Common myeloid progenitor, CD34-positive (primary cell): ENCODE measurements at regions not wholly inside any gene's neighbourhood (a gene's known extent, or its start where the extent isn't known, plus 50 kb on each side); places are given as distances from the start of the nearest gene placed in this dataset.

Source experiments
- CTCF ChIA-PET: fragments of 350-600 bp; sonication (Branson Sonifier 250); formaldehyde crosslinking; loops from one replicate; lab custom pipeline; 2021; ENCODE audit warnings: antibody characterized with exemption; lab: Charles Lee
- POLR2A ChIA-PET: fragments of 350-600 bp; sonication (Branson Sonifier 250); formaldehyde crosslinking; loops from one replicate; lab custom pipeline; 2021; ENCODE audit warnings: antibody characterized with exemption; lab: Charles Lee
- DNase-seq, 3 donors: peaks; one replicate each; pipeline versions ENCODE4 v3.0.0 to v3.0.0-alpha.2; 2013
- H3K27ac ChIP-seq, 2 experiments: 1 replicate in 1 of 2; 2 replicates in 1 of 2; pipeline ENCODE4 v1.7.0; 2013; ENCODE audit warnings: inconsistent platforms in 2 of 2, low read length in 2 of 2, mild to moderate bottlenecking in 2 of 2, low read depth in 1 of 2, moderate library complexity in 1 of 2; ENCODE audit not compliant: severe bottlenecking in 2 of 2, insufficient read depth in 1 of 2, poor library complexity in 1 of 2
- H3K27me3 ChIP-seq, 5 experiments: replicated peaks in 2 of 5; 1 replicate in 3 of 5; 2 replicates in 2 of 5; pipeline versions ENCODE4 v1.6.1 to v1.7.0; 2013; ENCODE audit warnings: low read length in 4 of 5, mild to moderate bottlenecking in 2 of 5, moderate library complexity in 2 of 5, inconsistent platforms in 1 of 5; ENCODE audit not compliant: insufficient read depth in 5 of 5, control insufficient read depth in 4 of 5
- H3K36me3 ChIP-seq, 4 experiments: 1 replicate in 2 of 4; 2 replicates in 2 of 4; pipeline versions ENCODE4 v1.6.1 to v1.7.0; 2013; ENCODE audit warnings: low read length in 3 of 4, control low read depth in 1 of 4, mild to moderate bottlenecking in 1 of 4; ENCODE audit not compliant: control insufficient read depth in 4 of 4, insufficient read depth in 4 of 4
- H3K4me1 ChIP-seq, 4 experiments: 1 replicate in 3 of 4; 2 replicates in 1 of 4; pipeline versions ENCODE4 v1.6.1 to v1.7.1; 2013; ENCODE audit warnings: low read length in 3 of 4, mild to moderate bottlenecking in 3 of 4, control low read depth in 1 of 4, inconsistent platforms in 1 of 4, moderate library complexity in 1 of 4; ENCODE audit not compliant: control insufficient read depth in 4 of 4, insufficient read depth in 4 of 4; ENCODE audit errors: control extremely low read depth in 1 of 4
- H3K4me3 ChIP-seq, 7 experiments: 1 replicate in 4 of 7; 2 replicates in 3 of 7; pipeline versions ENCODE4 v1.5.1 to v1.7.0; 2013; ENCODE audit warnings: mild to moderate bottlenecking in 7 of 7, low read length in 6 of 7, moderate library complexity in 6 of 7, inconsistent platforms in 2 of 7, low read depth in 2 of 7, control low read depth in 1 of 7; ENCODE audit not compliant: insufficient read depth in 4 of 7, control insufficient read depth in 1 of 7; ENCODE audit errors: extremely low read depth in 1 of 7
- H3K9me3 ChIP-seq, 5 experiments: 1 replicate in 4 of 5; 2 replicates in 1 of 5; pipeline versions ENCODE4 v1.6.1 to v1.7.1; 2013; ENCODE audit warnings: low read length in 4 of 5, mild to moderate bottlenecking in 2 of 5, inconsistent platforms in 1 of 5, low read depth in 1 of 5, moderate library complexity in 1 of 5; ENCODE audit not compliant: control insufficient read depth in 4 of 5, insufficient read depth in 2 of 5; ENCODE audit errors: control extremely low read depth in 1 of 5
- WGBS: methylation state at CpG from one replicate; pipeline ENCODE4 v1.1.5; 2013; ENCODE audit not compliant: insufficient coverage; 5-methylcytosine and 5-hydroxymethylcytosine counted together

DNA sequence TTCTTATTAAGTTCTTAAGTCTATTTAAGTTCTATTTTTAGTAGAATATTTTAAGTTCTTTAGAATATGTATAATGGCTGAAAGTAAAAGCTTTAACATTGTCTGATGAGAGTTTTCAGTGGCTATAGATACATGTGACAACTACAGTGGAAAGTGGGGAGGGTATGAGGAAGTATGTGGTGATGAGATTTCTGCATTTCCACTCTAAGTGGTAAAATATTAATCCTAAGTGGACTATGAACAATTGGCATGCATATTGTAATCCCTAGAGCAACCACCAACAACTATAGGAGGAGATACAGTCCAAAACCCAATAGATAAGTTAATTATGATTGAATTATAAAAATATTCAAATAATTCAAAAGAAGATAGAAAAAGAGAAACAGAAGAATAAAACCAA lies 183.6 kb downstream of the GADD45G start:
- H3K27me3 ChIP-seq, result peaks cover 0 to 9% (median 3%) of the 10 kb centered on the region in 5 experiments
- no peak overlapping the region for H3K27ac ChIP-seq
- no peaks in the 10 kb centered on the region for H3K36me3 ChIP-seq
- ChIA-PET CTCF (no interaction called here), POLR2A (no interaction called here)
- DNase-seq, result peak in 1 of 3 donors; percentile 11
- H3K9me3 ChIP-seq, result no peaks in the 10 kb centered on the region
- no peak overlapping the region for H3K4me3 ChIP-seq
- H3K4me1 ChIP-seq, result peaks cover 0 to 6% (median 2%) of the 10 kb centered on the region in 4 experiments

DNA sequence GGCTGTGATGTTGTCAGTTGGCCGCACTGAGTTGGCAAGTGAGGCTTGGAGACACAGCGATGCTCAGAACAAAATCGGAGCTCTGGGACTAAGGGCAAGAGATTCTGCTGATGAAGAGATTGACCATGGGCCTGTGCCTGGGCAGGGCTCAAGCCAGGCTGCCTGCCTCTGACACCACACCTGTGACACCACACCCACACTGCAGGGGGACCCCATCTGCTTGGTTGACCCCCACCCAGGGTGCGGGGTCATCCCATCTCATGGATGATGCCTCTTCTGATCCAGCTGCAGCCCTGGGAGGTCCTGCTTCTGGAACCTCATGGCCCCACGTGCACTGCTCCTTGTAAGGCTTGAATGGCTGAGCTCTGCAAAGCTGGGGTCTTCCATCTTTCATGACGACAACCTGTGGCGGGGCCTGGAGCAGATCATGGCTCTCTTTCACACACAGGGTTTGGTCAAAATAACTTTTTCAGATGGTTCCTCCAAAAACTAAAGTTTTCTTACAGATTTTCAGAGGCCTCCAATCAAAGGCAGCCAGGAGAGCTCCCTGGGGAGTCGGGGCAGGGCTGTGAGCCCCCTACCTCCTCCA lies 185.2 kb downstream of the GADD45G start:
- CTCF ChIA-PET, result no interaction called here
- 95% methylated on average over 8 of the region's 8 CpGs for WGBS
- Histone ChIP-seq H3K9me3 (no peaks in the 10 kb centered on the region), H3K27me3 (peaks cover 0 to 5% (median 3%) of the 10 kb centered on the region in 5 experiments), H3K36me3 (no peaks in the 10 kb centered on the region), H3K4me3 (no peak overlapping the region), H3K27ac (no peak overlapping the region), H3K4me1 (peaks cover 0 to 6% (median 2%) of the 10 kb centered on the region in 4 experiments)
- DNase-seq, result no peak
- POLR2A ChIA-PET, result no interaction called here

GRCh38 chr9:89790542-89791109 lies 185.8 kb downstream of the GADD45G start:
- no peak for DNase-seq
- no peaks in the 10 kb centered on the region for H3K36me3 ChIP-seq
- whole genome bisulfite sequencing, result 100% methylated on average over 1 of the region's 2 CpGs
- H3K4me3 ChIP-seq, result no peak overlapping the region
- ChIA-PET POLR2A (no interaction called here), CTCF (no interaction called here)
- H3K27me3 ChIP-seq, result peaks cover 0 to 2% (median 0%) of the 10 kb centered on the region in 5 experiments
- peaks cover 0 to 6% (median 2%) of the 10 kb centered on the region in 4 experiments for H3K4me1 ChIP-seq
- H3K27ac ChIP-seq, result no peak overlapping the region
- H3K9me3 ChIP-seq, result no peaks in the 10 kb centered on the region

DNA sequence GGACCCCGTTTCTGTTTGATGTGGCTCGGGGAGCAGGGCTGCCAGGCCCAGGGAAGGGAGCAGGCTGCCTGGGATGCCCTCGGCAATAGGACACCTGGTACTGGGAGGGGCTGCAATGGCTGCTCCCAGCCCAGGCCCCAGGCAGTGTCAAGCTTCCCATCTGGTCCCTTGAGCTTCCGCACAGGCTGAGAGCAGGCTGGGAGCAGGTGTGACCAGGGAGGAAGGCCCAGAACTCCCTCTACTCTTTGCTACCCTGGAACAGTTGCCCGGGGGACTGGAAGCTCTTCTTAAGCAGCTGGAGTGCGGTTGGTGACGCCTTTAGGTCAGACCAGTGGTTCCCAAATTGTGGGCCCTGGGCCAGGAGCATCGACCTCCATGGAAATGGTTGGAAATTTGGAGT lies 186.9 kb downstream of the GADD45G start:
- no peaks in the 10 kb centered on the region for H3K9me3 ChIP-seq
- DNase-seq, result no peak
- H3K4me1 ChIP-seq, result peaks cover 0 to 2% (median 0%) of the 10 kb centered on the region in 4 experiments
- H3K27me3 ChIP-seq, result peaks cover 0 to 2% (median 0%) of the 10 kb centered on the region in 5 experiments
- H3K27ac ChIP-seq, result no peak overlapping the region
- no peak overlapping the region for H3K4me3 ChIP-seq
- CTCF ChIA-PET, result no interaction called here
- POLR2A ChIA-PET, result no interaction called here
- H3K36me3 ChIP-seq, result no peaks in the 10 kb centered on the region
- WGBS, result 82% methylated on average over 8 of the region's 8 CpGs

GRCh38 chr9:89792189-89793123 lies 187.6 kb downstream of the GADD45G start:
- ChIA-PET CTCF (no interaction called here), POLR2A (no interaction called here)
- H3K27me3 ChIP-seq, result peaks cover 0 to 2% (median 0%) of the 10 kb centered on the region in 5 experiments
- H3K9me3 ChIP-seq, result no peaks in the 10 kb centered on the region
- H3K36me3 ChIP-seq, result no peaks in the 10 kb centered on the region
- no peak overlapping the region for H3K4me3 ChIP-seq
- WGBS, result 88% methylated on average over 9 of the region's 12 CpGs
- DNase-seq, result no peak
- no peak overlapping the region for H3K27ac ChIP-seq
- no peaks in the 10 kb centered on the region for H3K4me1 ChIP-seq

DNA sequence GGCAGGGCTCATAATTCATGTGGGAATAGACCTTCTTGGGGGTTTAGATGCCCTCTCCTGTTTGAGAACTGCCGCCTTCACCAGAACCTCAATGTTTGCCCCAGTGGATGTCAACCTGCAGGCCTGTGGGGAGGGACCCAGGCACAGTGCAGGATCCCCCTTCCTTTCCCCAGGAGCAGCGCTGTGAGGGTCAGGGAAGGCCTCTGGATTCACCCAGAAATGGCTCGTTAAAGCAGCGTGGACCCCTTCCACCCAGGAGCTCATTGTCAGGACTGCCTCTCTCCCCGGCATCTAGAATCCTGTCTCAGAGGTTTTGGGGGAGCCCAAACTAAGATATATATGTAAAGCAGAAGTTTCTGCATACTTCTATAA lies 188.3 kb downstream of the GADD45G start:
- H3K4me3 ChIP-seq, result no peak overlapping the region
- H3K27me3 ChIP-seq, result peaks cover 0 to 2% (median 0%) of the 10 kb centered on the region in 5 experiments
- H3K9me3 ChIP-seq, result no peaks in the 10 kb centered on the region
- H3K36me3 ChIP-seq, result no peaks in the 10 kb centered on the region
- no peaks in the 10 kb centered on the region for H3K4me1 ChIP-seq
- H3K27ac ChIP-seq, result no peak overlapping the region
- 91% methylated on average over 4 of the region's 5 CpGs for WGBS
- no peak for DNase-seq
- ChIA-PET CTCF (no interaction called here), POLR2A (no interaction called here)

GRCh38 chr9:89793551-89793950 lies 188.7 kb downstream of the GADD45G start:
- Histone ChIP-seq H3K27me3 (peaks cover 0 to 2% (median 0%) of the 10 kb centered on the region in 5 experiments), H3K4me1 (no peaks in the 10 kb centered on the region), H3K9me3 (no peaks in the 10 kb centered on the region), H3K4me3 (no peak overlapping the region), H3K27ac (no peak overlapping the region), H3K36me3 (no peaks in the 10 kb centered on the region)
- WGBS, result 91% methylated on average over 6 of the region's 7 CpGs
- CTCF ChIA-PET, result interaction anchor here (0.6 kb wide), 1 partner anchor 13 kb away, joined by 3 read pairs; no protein-coding TSS in a partner anchor
- POLR2A ChIA-PET, result no interaction called here
- DNase-seq, result no peak
